B cell (primary cell): ENCODE measurements at regions not wholly inside any gene's neighbourhood (a gene's known extent, or its start where the extent isn't known, plus 50 kb on each side); places are given as distances from the start of the nearest gene placed in this dataset.

ENCODE experiments used
- ATAC-seq: fragments of 200-7000 bp; cut with Tn5 transposase; one replicate; pipeline ENCODE4 v1.10.0; 2021; ENCODE audit warnings: low read depth, mild to moderate bottlenecking, moderate number of reproducible peaks, moderate library complexity
- CTCF ChIA-PET: fragments of 350-600 bp; sonication (Branson Sonifier 250); formaldehyde crosslinking; loops from one replicate; lab custom pipeline; 2021; ENCODE audit warnings: antibody characterized with exemption, inconsistent platforms; lab: Charles Lee
- POLR2A ChIA-PET: fragments of 350-600 bp; sonication (Branson Sonifier 250); formaldehyde crosslinking; loops from one replicate; lab custom pipeline; 2021; ENCODE audit warnings: antibody characterized with exemption; lab: Charles Lee
- DNase-seq: peaks from one replicate; pipeline ENCODE4 v3.0.0; 2013
- H2AFZ ChIP-seq: 2 replicates; pipeline ENCODE4 v1.6.1; 2012; ENCODE audit warnings: mild to moderate bottlenecking, low read depth, low read length; ENCODE audit not compliant: insufficient read depth, poor library complexity, severe bottlenecking
- H3K27ac ChIP-seq, 2 donors: 1 replicate in 1 of 2; 2 replicates in 1 of 2; pipeline ENCODE4 v1.5.1; 2012 to 2013; ENCODE audit warnings: low read length in 2 of 2, mild to moderate bottlenecking in 2 of 2, moderate library complexity in 1 of 2
- H3K27me3 ChIP-seq, 4 experiments: fragments of 200-600 bp in 1 of 4; sonication (generic) in 1 of 4; replicated peaks in 1 of 4; 1 replicate in 2 of 4; 2 replicates in 2 of 4; pipeline versions ENCODE4 v1.6.1 to v1.7.0; 2013 to 2016; ENCODE audit warnings: low read length in 3 of 4, mild to moderate bottlenecking in 2 of 4, mixed read lengths in 1 of 4, moderate library complexity in 1 of 4; ENCODE audit not compliant: insufficient read depth in 4 of 4, control insufficient read depth in 3 of 4; ENCODE audit errors: control extremely low read depth in 1 of 4
- H3K36me3 ChIP-seq, 2 experiments: replicated peaks in 1 of 2; 1 replicate in 1 of 2; 2 replicates in 1 of 2; pipeline versions ENCODE4 v1.6.1 to v1.7.1; 2013; ENCODE audit warnings: low read length in 1 of 2; ENCODE audit not compliant: insufficient read depth in 2 of 2, control insufficient read depth in 1 of 2; ENCODE audit errors: control extremely low read depth in 1 of 2, extremely low read depth in 1 of 2
- H3K4me1 ChIP-seq, 2 donors: fragments of 200-600 bp in 1 of 2; sonication (generic) in 1 of 2; 1 replicate in 1 of 2; 2 replicates in 1 of 2; pipeline versions ENCODE4 v1.5.1 to v1.6.1; 2013 to 2017; ENCODE audit warnings: low read length in 2 of 2; ENCODE audit not compliant: control insufficient read depth in 2 of 2, insufficient read depth in 2 of 2
- H3K4me2 ChIP-seq: replicated peaks from 2 replicates; pipeline ENCODE3; 2012; ENCODE audit warnings: mild to moderate bottlenecking, low read depth, low read length; ENCODE audit not compliant: poor library complexity, severe bottlenecking
- H3K4me3 ChIP-seq, 5 experiments: fragments of 200-600 bp in 1 of 5; sonication (generic) in 1 of 5; 1 replicate in 3 of 5; 2 replicates in 2 of 5; pipeline versions ENCODE4 v1.5.1 to v1.7.0; 2011 to 2016; ENCODE audit warnings: low read length in 4 of 5, mild to moderate bottlenecking in 4 of 5, low read depth in 2 of 5, control low read depth in 1 of 5, moderate library complexity in 1 of 5; ENCODE audit not compliant: insufficient read depth in 1 of 5; ENCODE audit errors: control extremely low read depth in 1 of 5, extremely low read depth in 1 of 5
- H3K79me2 ChIP-seq: fragments of 200-600 bp; sonication (generic); one replicate; pipeline ENCODE4 v1.6.0; 2016; ENCODE audit warnings: low read length; ENCODE audit not compliant: control insufficient read depth, insufficient read depth
- H3K9ac ChIP-seq: fragments of 200-600 bp; sonication (generic); 2 replicates; pipeline ENCODE4 v1.6.1; 2017; ENCODE audit warnings: mild to moderate bottlenecking, low read length, moderate library complexity
- H3K9me3 ChIP-seq, 3 donors: one replicate each; pipeline versions ENCODE4 v1.6.1 to v1.7.1; 2013; ENCODE audit warnings: low read length in 2 of 3; ENCODE audit not compliant: control insufficient read depth in 2 of 3, insufficient read depth in 1 of 3; ENCODE audit errors: control extremely low read depth in 1 of 3
- H4K20me1 ChIP-seq: 2 replicates; pipeline ENCODE4 v1.6.0; 2012; ENCODE audit warnings: mild to moderate bottlenecking, low read length; ENCODE audit not compliant: insufficient read depth, control insufficient read depth, poor library complexity, severe bottlenecking
- H3K27ac Mint-ChIP-seq: one replicate; pipeline ENCODE4 v1.8.0; 2021; ENCODE audit warnings: mixed read lengths
- H3K27me3 Mint-ChIP-seq: one replicate; pipeline ENCODE4 v1.8.0; 2021; ENCODE audit warnings: mixed read lengths
- H3K4me1 Mint-ChIP-seq: one replicate; pipeline ENCODE4 v1.8.0; 2021; ENCODE audit warnings: mixed read lengths
- H3K4me3 Mint-ChIP-seq: one replicate; pipeline ENCODE4 v1.8.0; 2021; ENCODE audit warnings: mixed read lengths
- H3K9me3 Mint-ChIP-seq: one replicate; pipeline ENCODE4 v1.8.0; 2022; ENCODE audit warnings: mixed read lengths; ENCODE audit not compliant: insufficient read depth
- CTCF ChIP-seq: fragments of 200-600 bp; IDR thresholded peaks from one replicate; pipeline ENCODE4 v1.8.0; 2022; ENCODE audit warnings: antibody characterized with exemption, mild to moderate bottlenecking
- EZH2 ChIP-seq: IDR thresholded peaks from 2 replicates; pipeline ENCODE4 v1.6.1; 2012; ENCODE audit warnings: borderline replicate concordance, low read depth, mild to moderate bottlenecking, moderate library complexity, low read length; ENCODE audit not compliant: insufficient read depth, poor library complexity, severe bottlenecking
- WGBS: methylation state at CpG from one replicate; pipeline ENCODE4 v1.1.5; 2013; ENCODE audit warnings: missing lambda C conversion rate; ENCODE audit not compliant: insufficient coverage; 5-methylcytosine and 5-hydroxymethylcytosine counted together
- intact Hi-C: fragments of 100-400 bp; cut with micrococcal nuclease; formaldehyde crosslinking; loops from one replicate; pipeline ENCODE4 v1.10.0; 2022

GRCh38 chr3:106210923-106211322 lies 342.1 kb upstream of the CBLB start:
- ChIA-PET CTCF (interaction anchor here (1.9 kb wide), 1 partner anchor 524 kb away, joined by 7 read pairs; no protein-coding TSS in a partner anchor), POLR2A (no interaction called here)
- no peak for ATAC-seq

More at GRCh38 chr3:106210923-106211322, 342.1 kb upstream of the CBLB start:
- Histone ChIP-seq H3K27me3 (no peaks in the 10 kb centered on the region), H3K27ac (no peak overlapping the region), H3K79me2 (no peaks in the 10 kb centered on the region), H3K4me2 (no peak overlapping the region), H3K4me1 (peaks cover 18 to 20% of the 10 kb centered on the region in 2 donors), H3K9me3 (peaks cover 0 to 6% (median 4%) of the 10 kb centered on the region in 3 donors), H2AFZ (no peak overlapping the region), H3K36me3 (no peaks in the 10 kb centered on the region), H3K4me3 (no peak overlapping the region), H3K9ac (no peak overlapping the region), H4K20me1 (no peaks in the 10 kb centered on the region)
- no peak overlapping the region for H3K4me3 Mint-ChIP-seq
- TF ChIP-seq CTCF: no peak
- no peak for TF ChIP-seq EZH2
- intact Hi-C loops: no loop called here
- WGBS: 64% methylated on average over 2 of the region's 3 CpGs
- no peak for DNase-seq
- H3K27ac Mint-ChIP-seq: no peak overlapping the region
- peaks cover 28% of the 10 kb centered on the region for H3K4me1 Mint-ChIP-seq
- peaks cover 7% of the 10 kb centered on the region for H3K9me3 Mint-ChIP-seq
- no peaks in the 10 kb centered on the region for H3K27me3 Mint-ChIP-seq
